ACHN (cell line): ENCODE measurements at regions not wholly inside any gene's neighbourhood (a gene's known extent, or its start where the extent isn't known, plus 50 kb on each side); places are given as distances from the start of the nearest gene placed in this dataset.
"Not testable (repeated sequence)": the region's sequence is repeated elsewhere in the genome, so short reads cannot be mapped to it uniquely, and the experiment has no call there.

Source experiments
- DNase-seq: peaks from one replicate; pipeline ENCODE4 v3.0.0-alpha.2; 2015
- in situ Hi-C: cut with HindIII; loops from 2 replicates; pipeline ENCODE4 v1.10.0; 2017; ENCODE audit warnings: low sequenced_read_pairs, low pct_ligation_motif_present, low pct_unique_long_range_greater_than_20kb

GRCh38 chr3:70488131-70488530, 175.7 kb upstream of the MDFIC2 start:
- no peak for DNase-seq
- in situ Hi-C loops, result no loop called here

GRCh38 chr3:70486414-70487017, 174.1 kb upstream of the MDFIC2 start:
- in situ Hi-C loops, result no loop called here
- no peak for DNase-seq

GRCh38 chr3:70476174-70476573, 163.7 kb upstream of the MDFIC2 start:
- in situ Hi-C loops, result no loop called here
- DNase-seq, result no peak

- in situ Hi-C loops, result no loop called here
- DNase-seq, result no peak
Observed at GRCh38 chr3:70471464-70472342, 159.3 kb upstream of the MDFIC2 start.

GRCh38 chr3:70466096-70466495, 153.7 kb upstream of the MDFIC2 start:
- in situ Hi-C loops, result no loop called here
- DNase-seq, result no peak

- in situ Hi-C loops, result no loop called here
- no peak for DNase-seq
Observed at GRCh38 chr3:70464876-70465275, 152.4 kb upstream of the MDFIC2 start.

GRCh38 chr3:70464465-70464864, 152.0 kb upstream of the MDFIC2 start:
- no peak for DNase-seq

GRCh38 chr3:70450220-70450619, 137.8 kb upstream of the MDFIC2 start:
- in situ Hi-C loops, DNase-seq: not testable (repeated sequence)

More at GRCh38 chr3:70464465-70464864, 152.0 kb upstream of the MDFIC2 start:
- in situ Hi-C loops, result no loop called here

- in situ Hi-C loops, DNase-seq: not testable (repeated sequence)
Observed at GRCh38 chr3:70435422-70435821, 123.0 kb upstream of the MDFIC2 start.

- no peak for DNase-seq
- in situ Hi-C loops, result no loop called here
Observed at GRCh38 chr3:70433091-70433490, 120.7 kb upstream of the MDFIC2 start.

GRCh38 chr3:70431911-70432310, 119.5 kb upstream of the MDFIC2 start:
- in situ Hi-C loops, result no loop called here

GRCh38 chr3:70426071-70426470, 113.6 kb upstream of the MDFIC2 start:
- in situ Hi-C loops, result no loop called here
- no peak for DNase-seq

More at GRCh38 chr3:70431911-70432310, 119.5 kb upstream of the MDFIC2 start:
- no peak for DNase-seq

GRCh38 chr3:70421506-70421905, 109.1 kb upstream of the MDFIC2 start:
- DNase-seq, result no peak
- in situ Hi-C loops, result no loop called here

GRCh38 chr3:70409018-70409417, 96.6 kb upstream of the MDFIC2 start:
- in situ Hi-C loops, result no loop called here
- no peak for DNase-seq

GRCh38 chr3:70400194-70400593, 87.8 kb upstream of the MDFIC2 start:
- DNase-seq, result no peak
- in situ Hi-C loops, result no loop called here

GRCh38 chr3:70393881-70394612, 81.6 kb upstream of the MDFIC2 start:
- in situ Hi-C loops, result no loop called here
- no peak for DNase-seq

GRCh38 chr3:70392227-70392626, 79.8 kb upstream of the MDFIC2 start:
- no peak for DNase-seq
- in situ Hi-C loops, result no loop called here

- no peak for DNase-seq
- in situ Hi-C loops, result no loop called here
Observed at GRCh38 chr3:70387889-70388288, 75.5 kb upstream of the MDFIC2 start.

- in situ Hi-C loops, result no loop called here
- DNase-seq, result no peak
Observed at GRCh38 chr3:70386846-70387245, 74.4 kb upstream of the MDFIC2 start.
